ENCODE measurements at regions not wholly inside any gene's neighbourhood (a gene's known extent, or its start where the extent isn't known, plus 50 kb on each side); places are given as distances from the start of the nearest gene placed in this dataset.
"Not testable (repeated sequence)": the region's sequence is repeated elsewhere in the genome, so short reads cannot be mapped to it uniquely, and the experiment has no call there.

GRCh38 chr3:176415661-176416295 is 781.5 kb downstream of the TBL1XR1 start:
- DNase-seq: no peak

DNA sequence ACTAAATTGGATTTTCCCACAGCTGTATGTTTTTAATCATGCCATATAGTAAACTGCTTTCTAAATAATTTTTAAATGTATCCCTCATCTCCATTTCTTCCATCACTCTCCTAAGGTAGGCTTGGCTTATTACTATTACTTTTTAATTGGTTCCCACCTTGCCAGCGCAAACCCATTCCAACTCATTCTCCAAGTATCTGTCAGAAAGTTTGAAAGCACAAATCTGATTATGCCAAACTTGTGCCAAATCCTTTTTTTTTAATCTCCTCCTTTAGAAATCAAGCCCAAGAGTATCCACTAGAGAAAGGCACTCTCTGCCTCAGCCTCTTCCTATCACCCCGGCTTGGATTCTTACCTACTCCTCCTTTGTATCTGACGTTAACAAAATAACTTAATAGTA is 784.5 kb downstream of the TBL1XR1 start:
- DNase-seq: no peak

DNA sequence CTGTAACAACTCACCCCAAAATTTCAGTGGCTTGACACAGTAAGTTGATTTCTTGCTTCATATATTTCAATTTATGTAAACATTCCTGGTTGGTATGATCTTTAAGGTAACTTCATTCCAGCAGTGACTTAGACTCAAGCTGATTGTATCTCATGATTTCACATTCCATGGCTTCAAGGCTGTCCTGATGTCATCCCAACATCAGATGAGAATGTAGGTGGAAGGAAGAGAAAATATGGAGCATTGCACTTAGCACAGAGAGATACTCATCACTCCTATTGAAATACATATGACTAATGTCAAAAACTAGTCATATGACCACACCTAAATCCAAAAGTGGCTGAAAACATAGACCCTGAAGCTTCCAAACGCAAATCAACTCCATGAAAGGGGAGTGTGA is 793.8 kb downstream of the TBL1XR1 start:
- DNase-seq: no peak

DNA sequence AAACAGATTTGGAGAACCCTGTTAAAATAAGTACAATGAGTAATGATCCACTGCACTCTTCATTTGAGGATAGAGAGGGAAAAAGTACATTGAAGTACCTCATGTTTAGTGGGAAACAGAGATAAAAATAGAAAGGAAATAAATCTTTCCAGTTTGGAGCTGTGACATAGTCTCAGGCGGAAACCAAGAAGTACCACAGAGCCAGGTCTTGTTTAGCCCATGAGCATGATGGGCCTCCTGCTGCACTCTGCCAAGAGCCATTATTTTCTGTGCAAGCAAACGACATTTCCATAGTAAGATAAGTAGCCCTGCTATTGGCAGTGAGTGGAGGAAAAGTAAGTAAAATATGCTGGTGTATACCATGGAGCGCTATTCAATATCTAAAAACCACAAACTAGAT is 796.1 kb downstream of the TBL1XR1 start:
- DNase-seq: no peak

DNA sequence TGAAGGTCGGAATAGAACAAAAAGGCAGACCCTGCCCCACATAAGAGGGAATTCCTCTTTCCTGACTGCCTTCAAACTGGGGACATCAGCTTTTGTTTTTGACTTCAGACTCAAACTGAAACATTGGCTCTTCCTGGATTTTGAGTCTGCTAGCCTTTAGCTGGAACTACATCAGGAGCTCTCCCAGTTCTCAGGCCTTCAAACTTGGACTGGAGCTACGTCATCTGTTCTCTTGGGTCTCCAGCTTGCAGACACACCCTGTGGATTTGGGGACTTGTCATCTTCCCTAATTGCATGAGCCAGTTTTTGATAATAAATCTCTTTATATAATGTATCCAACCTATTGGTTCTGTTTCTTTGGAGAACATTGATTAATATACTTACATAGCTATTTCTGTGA is 798.1 kb downstream of the TBL1XR1 start:
- no peak for DNase-seq

GRCh38 chr3:176395240-176395639 is 802.0 kb downstream of the TBL1XR1 start:
- DNase-seq: no peak

DNA sequence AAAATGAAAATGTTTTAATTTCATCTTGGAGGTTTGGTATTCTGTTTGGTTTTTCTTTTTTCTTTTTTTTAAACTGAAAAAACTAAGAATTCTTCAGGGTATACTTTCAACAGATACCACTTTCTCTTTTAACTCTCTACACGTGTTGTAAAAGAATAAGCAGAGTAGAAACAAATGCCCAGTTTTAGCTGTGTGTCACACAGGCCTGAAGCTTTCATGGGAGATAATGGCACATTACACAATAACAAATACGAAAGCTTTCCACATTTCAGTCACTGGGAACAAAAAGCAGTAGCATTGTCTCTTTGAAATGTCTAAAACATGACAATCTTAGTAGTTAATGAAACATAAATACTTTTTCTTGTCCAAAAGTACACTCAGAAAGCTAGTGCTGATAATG is 818.5 kb downstream of the TBL1XR1 start:
- no peak for DNase-seq

DNA sequence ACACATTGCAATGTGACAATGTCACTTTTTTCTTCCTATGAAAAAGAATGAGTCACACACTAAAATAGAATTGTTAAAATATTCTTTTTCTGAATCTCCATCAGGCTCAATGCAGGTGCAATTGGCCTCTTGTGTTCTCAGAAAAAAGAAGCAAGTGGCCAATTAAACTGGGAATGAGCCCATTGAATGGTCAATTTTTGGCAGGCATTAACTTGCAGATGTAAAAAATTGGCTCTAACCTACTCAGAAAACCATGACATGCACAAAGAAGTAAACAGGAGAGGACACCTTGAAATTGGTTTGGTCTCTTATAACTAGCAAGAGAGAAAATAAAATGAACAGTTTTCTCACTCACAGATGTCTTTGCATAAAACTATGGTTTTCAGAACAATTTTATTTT is 820.8 kb downstream of the TBL1XR1 start:
- no peak for DNase-seq

DNA sequence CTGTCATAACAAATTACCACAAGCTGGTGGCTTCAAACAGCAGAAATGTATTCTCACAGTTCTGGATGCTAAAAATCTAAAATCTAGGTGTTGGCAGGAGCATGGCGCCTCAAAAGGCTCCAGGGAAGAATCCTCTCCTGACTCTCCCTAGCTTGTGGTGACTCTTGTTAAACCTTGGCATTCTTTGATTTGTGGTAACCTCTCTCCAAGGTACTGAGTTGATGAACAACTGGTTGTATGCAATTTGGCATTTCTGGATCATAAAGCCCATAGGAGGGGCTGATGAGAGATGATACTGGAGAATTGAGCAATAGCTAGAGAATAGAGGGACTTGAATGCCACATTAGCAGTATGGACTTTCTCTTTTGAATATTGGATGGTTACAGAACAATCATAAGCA is 821.8 kb downstream of the TBL1XR1 start:
- DNase-seq: no peak

GRCh38 chr3:176362191-176362731 is 835.0 kb downstream of the TBL1XR1 start:
- DNase-seq: no peak

DNA sequence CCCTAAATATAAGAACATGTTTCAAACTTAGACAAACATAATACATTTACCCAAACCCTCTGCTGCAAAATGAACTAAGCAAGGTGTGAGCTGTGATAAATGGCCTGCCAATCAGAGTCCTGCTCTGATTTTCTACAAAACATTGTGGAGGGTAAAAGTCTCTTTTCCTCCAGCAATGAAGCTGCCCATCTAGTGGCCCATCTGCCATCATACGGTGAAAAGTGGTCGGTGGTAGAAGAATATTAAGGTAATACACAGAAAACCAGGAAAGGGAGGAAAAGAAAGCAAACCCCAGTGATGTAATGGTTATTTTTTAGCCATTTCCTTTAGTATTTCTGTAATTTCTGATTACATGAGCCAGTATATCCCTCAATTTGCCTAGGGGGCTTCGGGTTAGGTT is 838.1 kb downstream of the TBL1XR1 start:
- no peak for DNase-seq

DNA sequence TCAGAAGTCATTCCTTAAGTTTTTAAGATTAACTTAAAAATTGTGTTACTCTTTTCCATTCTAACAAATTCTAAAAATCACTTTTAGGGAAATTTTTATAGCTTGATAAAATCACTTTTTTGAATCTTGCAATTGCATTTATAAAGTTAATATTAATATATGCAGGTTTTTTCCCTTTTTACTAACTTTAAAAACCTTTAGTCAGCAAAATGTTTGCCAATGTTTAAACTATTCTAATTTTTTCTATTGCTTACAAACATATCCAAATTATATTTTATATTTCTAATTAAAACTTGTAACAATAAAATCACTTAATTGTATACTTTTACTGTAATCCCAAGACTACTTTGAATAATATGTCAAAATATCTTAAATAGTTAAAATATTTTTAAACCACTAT is 839.4 kb downstream of the TBL1XR1 start:
- no peak for DNase-seq

- no peak for DNase-seq
These were observed 842.4 kb downstream of the TBL1XR1 start for GRCh38 chr3:176354843-176355242.

- no peak for DNase-seq
These were observed 844.5 kb downstream of the TBL1XR1 start for GRCh38 chr3:176352716-176353334.

GRCh38 chr3:176351408-176351807 is 845.9 kb downstream of the TBL1XR1 start:
- DNase-seq: no peak

DNA sequence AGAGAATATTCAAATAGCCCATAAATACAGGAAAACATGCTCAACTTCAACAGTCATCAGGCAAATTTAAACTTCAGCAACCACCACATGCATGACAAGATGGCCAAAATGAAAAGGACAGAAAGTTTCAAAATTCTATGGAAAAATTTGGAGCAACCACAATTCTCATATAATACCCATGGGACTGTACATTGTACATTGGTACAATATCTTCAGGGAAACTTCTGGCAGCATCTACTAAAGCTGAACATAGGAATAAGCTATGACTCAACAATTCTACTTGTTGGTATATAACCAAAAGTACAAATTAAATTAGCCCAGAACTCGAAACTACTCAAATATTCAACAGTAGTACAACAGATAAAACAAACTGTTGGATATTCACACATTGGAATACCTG is 847.6 kb downstream of the TBL1XR1 start:
- no peak for DNase-seq

DNA sequence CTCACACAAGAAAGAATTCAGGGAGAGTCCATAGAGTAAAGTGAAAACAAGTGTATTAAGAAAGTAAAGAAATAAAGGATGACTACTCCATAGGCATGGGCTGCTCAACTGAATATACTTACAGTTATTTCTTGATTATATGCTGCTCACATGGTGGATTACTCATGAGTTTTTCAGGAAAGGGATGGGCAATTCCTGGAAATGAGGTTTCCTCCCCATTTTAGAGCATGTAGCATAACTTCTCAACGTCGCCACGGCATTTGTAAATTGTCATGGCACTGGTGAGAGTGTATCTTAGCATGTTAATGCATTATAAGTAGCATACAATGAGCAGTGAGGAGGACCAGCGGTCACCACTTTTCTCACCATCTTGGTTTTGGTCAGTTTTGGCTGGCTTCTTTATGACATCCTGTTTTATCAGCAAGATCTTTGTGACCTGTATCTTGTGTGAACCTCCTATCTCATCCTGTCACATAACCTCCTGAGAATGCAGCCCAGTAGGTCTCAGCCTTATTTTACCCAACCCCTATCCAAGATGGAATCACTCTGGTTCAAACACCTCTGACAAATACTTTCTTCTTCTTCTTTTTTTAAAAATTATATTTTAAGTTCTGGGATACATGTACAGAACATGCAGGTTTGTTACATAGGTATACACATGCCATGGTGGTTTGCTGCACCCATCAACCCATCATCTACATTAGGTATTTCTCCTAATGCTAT is 849.7 kb downstream of the TBL1XR1 start:
- DNase-seq: no peak

DNA sequence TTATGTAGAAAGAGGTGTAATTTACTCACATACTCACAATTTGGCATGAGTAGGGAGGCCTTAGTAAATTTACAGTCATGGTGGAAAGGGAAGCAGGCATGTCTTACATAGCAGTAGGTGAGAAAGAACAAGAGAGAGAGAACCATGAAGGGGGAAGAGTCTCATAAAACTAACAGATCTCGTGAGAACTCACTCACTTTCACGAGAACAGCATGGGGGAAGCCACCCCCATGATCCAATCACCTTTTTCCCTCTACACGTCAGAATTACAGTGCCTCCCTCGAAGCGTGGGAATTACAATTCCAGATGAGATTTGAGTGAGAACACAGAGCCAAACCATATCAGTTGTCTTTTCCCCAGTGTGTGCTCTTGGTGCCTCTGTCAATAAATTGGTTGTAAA is 855.3 kb downstream of the TBL1XR1 start:
- no peak for DNase-seq

DNA sequence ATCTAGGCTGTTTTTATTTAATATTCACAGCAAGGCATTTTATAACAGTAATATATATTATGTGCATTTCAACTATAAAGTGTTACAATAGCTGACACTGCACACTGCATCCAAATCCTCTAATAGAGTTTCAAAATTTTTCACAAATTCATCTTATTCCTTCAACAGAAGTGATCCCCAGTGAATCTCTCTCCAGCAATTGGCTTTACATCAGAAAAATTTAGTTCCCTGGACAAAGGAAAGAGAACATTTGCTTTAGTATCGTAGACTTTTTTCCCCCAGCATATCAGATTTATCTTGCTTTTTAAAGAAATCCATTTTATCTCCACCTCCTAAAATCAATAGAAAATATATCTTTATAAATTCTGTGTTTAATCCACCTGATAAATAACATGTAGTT is 868.6 kb downstream of the TBL1XR1 start:
- DNase-seq: no peak

DNA sequence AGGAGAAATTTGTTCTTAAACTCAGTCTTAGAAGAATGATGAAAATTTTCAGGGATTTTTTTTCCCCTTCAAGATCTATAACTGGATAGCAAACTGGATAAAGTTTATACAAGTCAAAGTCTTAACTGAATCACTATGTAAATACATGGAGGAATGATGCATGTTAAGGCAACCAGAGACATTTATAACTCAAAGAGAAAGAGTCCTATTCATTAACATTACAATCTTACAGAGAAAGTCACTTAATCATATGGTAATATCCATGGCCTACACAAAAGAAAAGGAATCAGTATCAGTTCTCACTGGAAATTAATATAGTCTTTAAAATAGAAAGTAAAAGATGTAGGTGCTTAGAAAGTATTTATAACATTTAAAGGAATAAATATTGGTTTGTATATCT is 869.1 kb downstream of the TBL1XR1 start:
- DNase-seq: no peak

GRCh38 chr3:176326894-176327490 is 870.3 kb downstream of the TBL1XR1 start:
- DNase-seq: not testable (repeated sequence)

- not testable (repeated sequence) for DNase-seq
These were observed 875.8 kb downstream of the TBL1XR1 start for GRCh38 chr3:176321532-176321931.

DNA sequence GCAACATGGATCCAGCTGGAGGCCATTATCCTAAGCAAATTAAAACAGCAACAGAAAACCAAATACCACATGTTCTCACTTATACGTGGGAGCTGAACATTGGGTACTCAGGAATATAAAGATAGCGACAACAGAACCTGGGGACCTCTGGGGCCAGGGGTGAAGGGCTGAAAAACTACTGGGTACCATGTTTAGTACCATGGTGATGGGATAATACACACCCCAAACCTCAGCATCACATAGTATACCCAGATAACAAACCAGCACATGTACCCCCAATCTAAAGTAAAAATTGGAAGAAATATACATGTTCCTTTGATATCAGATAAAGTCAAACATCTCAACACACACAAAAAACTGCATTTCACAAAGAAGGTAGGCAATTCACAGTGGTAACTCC is 876.2 kb downstream of the TBL1XR1 start:
- no peak for DNase-seq

DNA sequence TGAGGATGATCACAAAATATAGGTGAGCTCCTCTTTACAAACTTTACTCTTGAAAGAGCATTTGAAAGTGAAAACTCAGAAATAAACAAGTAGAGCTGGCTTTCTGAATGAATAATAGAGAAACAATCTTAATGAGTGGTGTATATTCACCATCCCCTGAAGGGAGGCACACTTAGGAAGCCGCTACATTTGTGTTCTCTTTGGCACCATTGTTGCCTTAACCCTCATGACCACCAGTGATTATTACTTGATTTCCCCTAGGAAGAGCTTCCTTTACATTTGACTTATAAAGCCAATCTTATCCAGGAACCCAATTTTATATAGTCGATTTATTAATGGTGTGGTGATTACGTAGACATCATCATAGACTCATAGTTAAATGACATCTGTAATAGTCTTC is 883.9 kb downstream of the TBL1XR1 start:
- DNase-seq: no peak
